ENCODE measurements at regions not wholly inside any gene's neighbourhood (a gene's known extent, or its start where the extent isn't known, plus 50 kb on each side); places are given as distances from the start of the nearest gene placed in this dataset.

DNA sequence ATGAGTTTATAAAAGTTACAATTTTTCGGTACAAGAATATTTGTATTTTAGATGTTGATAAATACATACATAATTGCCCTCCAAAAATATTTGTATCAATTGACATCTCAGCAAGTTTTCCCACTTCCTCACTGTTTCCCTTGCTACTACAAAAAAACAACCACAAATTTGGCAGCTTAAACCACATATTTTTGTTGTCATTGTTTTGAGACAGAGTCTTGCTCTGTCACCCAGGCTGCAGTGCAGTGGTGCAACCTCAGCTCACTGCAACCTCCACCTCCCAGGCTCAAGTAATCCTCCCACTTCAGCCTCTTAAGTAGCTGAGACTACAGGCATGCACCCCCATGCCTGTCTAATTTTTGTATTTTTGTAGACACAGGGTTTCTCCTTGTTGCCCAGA, 162.8 kb upstream of the RARB start:
- TF ChIP-seq CTCF (IDR thresholded peaks at IDR 0.05), result no peak
- no peak for TF ChIP-seq POLR2A (IDR thresholded peaks at IDR 0.05)

Measured in right lobe of liver (tissue), 4 donors.